Omental fat pad (tissue), 3 donors: ENCODE measurements at regions not wholly inside any gene's neighbourhood (a gene's known extent, or its start where the extent isn't known, plus 50 kb on each side); places are given as distances from the start of the nearest gene placed in this dataset.
"Not testable (repeated sequence)": the region's sequence is repeated elsewhere in the genome, so short reads cannot be mapped to it uniquely, and the experiment has no call there.

Experiments
- ATAC-seq: fragments of 150-250 bp; one replicate; pipeline ENCODE4 v1.9.1; 2016; ENCODE audit warnings: mild to moderate bottlenecking, moderate library complexity; ENCODE audit not compliant: low FRiP score
- DNase-seq: peaks from one replicate; pipeline ENCODE4 v3.0.0-alpha.2; 2019; ENCODE audit warnings: low spot score
- CTCF ChIP-seq, 3 donors: fragments of 450-650 bp; IDR thresholded peaks; one replicate each; pipeline ENCODE4 v1.5.1; 2016 to 2017; ENCODE audit warnings: antibody characterized with exemption in 3 of 3, mild to moderate bottlenecking in 3 of 3, moderate library complexity in 2 of 3

- no peak for ATAC-seq
- TF ChIP-seq CTCF (IDR thresholded peaks at IDR 0.05), result no peak
- no peak for DNase-seq
These were observed 139.6 kb downstream of the MYLK4 start for GRCh38 chr6:2611092-2611491.

DNA sequence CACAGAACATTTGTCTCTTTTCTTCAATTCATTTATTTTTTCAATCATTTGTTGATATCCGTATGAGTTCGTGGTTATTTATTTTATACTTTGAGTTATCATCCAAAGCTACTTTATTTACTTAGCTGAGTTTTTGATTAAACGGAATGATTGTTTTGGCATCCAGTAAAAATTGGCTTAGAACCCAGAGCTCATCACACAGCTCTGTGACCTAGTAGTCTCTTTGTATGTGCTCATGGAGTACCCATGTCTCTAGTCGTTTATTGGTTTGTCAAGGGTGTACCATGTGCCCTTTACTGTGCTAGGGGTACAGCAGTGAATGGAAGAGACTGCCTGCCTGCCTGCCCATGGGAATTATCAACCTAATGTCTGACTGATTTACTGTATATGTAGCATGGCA, 142.2 kb downstream of the MYLK4 start:
- TF ChIP-seq CTCF (IDR thresholded peaks at IDR 0.05), result no peak
- DNase-seq (no peak), ATAC-seq (no peak)

- TF ChIP-seq CTCF (IDR thresholded peaks at IDR 0.05), result no peak
- DNase-seq (no peak), ATAC-seq (no peak)
These were observed 150.4 kb downstream of the MYLK4 start for GRCh38 chr6:2600363-2600762.

- no peak for TF ChIP-seq CTCF (IDR thresholded peaks at IDR 0.05)
- ATAC-seq, result no peak
- no peak for DNase-seq
These were observed 150.9 kb downstream of the MYLK4 start for GRCh38 chr6:2599817-2600216.

GRCh38 chr6:2598867-2599266, 151.9 kb downstream of the MYLK4 start:
- ATAC-seq (no peak), DNase-seq (no peak)
- no peak for TF ChIP-seq CTCF (IDR thresholded peaks at IDR 0.05)

- no peak for TF ChIP-seq CTCF (IDR thresholded peaks at IDR 0.05)
- ATAC-seq (no peak), DNase-seq (no peak)
These were observed 152.7 kb downstream of the MYLK4 start for GRCh38 chr6:2597991-2598390.

- ATAC-seq, DNase-seq: not testable (repeated sequence)
These were observed 153.3 kb downstream of the MYLK4 start for GRCh38 chr6:2597457-2597856.

DNA sequence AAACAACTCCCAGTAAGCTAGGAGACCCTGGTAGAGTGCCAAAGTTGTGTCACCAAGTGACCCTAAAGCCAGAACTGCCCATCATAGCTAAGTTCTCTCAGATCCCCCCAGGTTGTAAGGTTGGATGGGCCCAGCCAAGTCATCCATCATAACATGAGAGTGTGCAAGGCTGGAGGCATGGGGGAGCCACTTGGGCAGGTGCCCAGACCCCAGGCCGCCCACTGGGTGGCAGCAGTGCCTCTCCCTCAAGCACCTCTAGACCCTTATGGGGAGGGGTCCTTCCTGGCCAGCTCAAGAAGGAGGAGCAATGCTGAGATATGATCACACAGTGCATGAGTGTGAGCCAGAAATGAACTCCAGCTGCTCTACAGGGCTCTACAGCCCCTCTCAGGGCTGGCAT, 154.5 kb downstream of the MYLK4 start:
- no peak for DNase-seq
- no peak for TF ChIP-seq CTCF (IDR thresholded peaks at IDR 0.05)
- no peak for ATAC-seq
